HFFc6 (cell line): ENCODE measurements at regions not wholly inside any gene's neighbourhood (a gene's known extent, or its start where the extent isn't known, plus 50 kb on each side); places are given as distances from the start of the nearest gene placed in this dataset.

Experiments
- DNase-seq: peaks from one replicate; pipeline ENCODE4 v3.0.0-alpha.2; 2018
- H3K27ac Mint-ChIP-seq: 2 replicates; pipeline ENCODE4 v1.8.0; 2020; ENCODE audit warnings: mild to moderate bottlenecking, mixed read lengths
- H3K27me3 Mint-ChIP-seq: 2 replicates; pipeline ENCODE4 v1.8.0; 2021; ENCODE audit warnings: mild to moderate bottlenecking, moderate library complexity, mixed read lengths; ENCODE audit not compliant: insufficient read depth
- H3K36me3 Mint-ChIP-seq: 2 replicates; pipeline ENCODE4 v1.8.0; 2021; ENCODE audit warnings: low read depth, mixed read lengths
- H3K4me1 Mint-ChIP-seq: 2 replicates; pipeline ENCODE4 v1.8.0; 2020; ENCODE audit warnings: low read depth, mixed read lengths
- H3K4me3 Mint-ChIP-seq: 2 replicates; pipeline ENCODE4 v1.8.0; 2020; ENCODE audit warnings: mild to moderate bottlenecking, moderate library complexity, mixed read lengths
- H3K9me3 Mint-ChIP-seq: 2 replicates; pipeline ENCODE4 v1.8.0; 2020; ENCODE audit warnings: mild to moderate bottlenecking, mixed read lengths
- CTCF ChIP-seq: fragments of 200-600 bp; sonication (generic); IDR thresholded peaks from 2 replicates; pipeline ENCODE4 v1.5.0; 2021; ENCODE audit warnings: antibody characterized with exemption, mild to moderate bottlenecking

GRCh38 chr13:86085890-86086289 is 286.7 kb upstream of the SLITRK6 start:
- Mint-ChIP-seq H3K9me3 (peaks cover 38% of the 10 kb centered on the region), H3K36me3 (no peaks in the 10 kb centered on the region), H3K27me3 (no peaks in the 10 kb centered on the region; the same call in 1 of the 2 replicates), H3K27ac (no peak overlapping the region), H3K4me1 (no peaks in the 10 kb centered on the region), H3K4me3 (no peak overlapping the region)
- no peak for TF ChIP-seq CTCF
- no peak for DNase-seq

- H3K36me3 Mint-ChIP-seq: no peaks in the 10 kb centered on the region
- no peaks in the 10 kb centered on the region; the same call in 1 of the 2 replicates for H3K27me3 Mint-ChIP-seq
- H3K27ac Mint-ChIP-seq: no peak overlapping the region
- DNase-seq: no peak
- no peaks in the 10 kb centered on the region for H3K4me1 Mint-ChIP-seq
- no peak overlapping the region for H3K4me3 Mint-ChIP-seq
- no peak for TF ChIP-seq CTCF
- peaks cover 18% of the 10 kb centered on the region; the same call in 1 of the 2 replicates for H3K9me3 Mint-ChIP-seq
Observed at GRCh38 chr13:86082121-86082520, 282.9 kb upstream of the SLITRK6 start.

GRCh38 chr13:86080340-86080995 is 281.2 kb upstream of the SLITRK6 start:
- H3K27ac Mint-ChIP-seq: no peak overlapping the region
- no peaks in the 10 kb centered on the region for H3K4me1 Mint-ChIP-seq
- no peaks in the 10 kb centered on the region; the same call in 1 of the 2 replicates for H3K36me3 Mint-ChIP-seq
- H3K4me3 Mint-ChIP-seq: no peak overlapping the region
- no peaks in the 10 kb centered on the region; the same call in 1 of the 2 replicates for H3K27me3 Mint-ChIP-seq
- TF ChIP-seq CTCF: no peak
- no peak for DNase-seq
- peaks cover 23% of the 10 kb centered on the region; the same call in 1 of the 2 replicates for H3K9me3 Mint-ChIP-seq

- peaks cover 51% of the 10 kb centered on the region for H3K9me3 Mint-ChIP-seq
- no peak overlapping the region for H3K4me3 Mint-ChIP-seq
- H3K27ac Mint-ChIP-seq: no peak overlapping the region
- DNase-seq: no peak
- no peaks in the 10 kb centered on the region for H3K27me3 Mint-ChIP-seq
- H3K36me3 Mint-ChIP-seq: no peaks in the 10 kb centered on the region
- H3K4me1 Mint-ChIP-seq: no peaks in the 10 kb centered on the region
- no peak for TF ChIP-seq CTCF
Observed at GRCh38 chr13:86066611-86067365, 267.6 kb upstream of the SLITRK6 start.

GRCh38 chr13:86052141-86052540 is 252.9 kb upstream of the SLITRK6 start:
- no peak for DNase-seq
- H3K36me3 Mint-ChIP-seq: no peaks in the 10 kb centered on the region
- no peak overlapping the region for H3K4me3 Mint-ChIP-seq
- H3K27me3 Mint-ChIP-seq: no peaks in the 10 kb centered on the region
- H3K27ac Mint-ChIP-seq: no peak overlapping the region
- no peak for TF ChIP-seq CTCF
- H3K4me1 Mint-ChIP-seq: no peaks in the 10 kb centered on the region
- peaks cover 46% of the 10 kb centered on the region for H3K9me3 Mint-ChIP-seq
